ENCODE measurements at regions not wholly inside any gene's neighbourhood (a gene's known extent, or its start where the extent isn't known, plus 50 kb on each side); places are given as distances from the start of the nearest gene placed in this dataset.

GRCh38 chr2:237227190-237227589 lies 141.5 kb downstream of the COPS8 start:
- TF ChIP-seq, protein P1, sequence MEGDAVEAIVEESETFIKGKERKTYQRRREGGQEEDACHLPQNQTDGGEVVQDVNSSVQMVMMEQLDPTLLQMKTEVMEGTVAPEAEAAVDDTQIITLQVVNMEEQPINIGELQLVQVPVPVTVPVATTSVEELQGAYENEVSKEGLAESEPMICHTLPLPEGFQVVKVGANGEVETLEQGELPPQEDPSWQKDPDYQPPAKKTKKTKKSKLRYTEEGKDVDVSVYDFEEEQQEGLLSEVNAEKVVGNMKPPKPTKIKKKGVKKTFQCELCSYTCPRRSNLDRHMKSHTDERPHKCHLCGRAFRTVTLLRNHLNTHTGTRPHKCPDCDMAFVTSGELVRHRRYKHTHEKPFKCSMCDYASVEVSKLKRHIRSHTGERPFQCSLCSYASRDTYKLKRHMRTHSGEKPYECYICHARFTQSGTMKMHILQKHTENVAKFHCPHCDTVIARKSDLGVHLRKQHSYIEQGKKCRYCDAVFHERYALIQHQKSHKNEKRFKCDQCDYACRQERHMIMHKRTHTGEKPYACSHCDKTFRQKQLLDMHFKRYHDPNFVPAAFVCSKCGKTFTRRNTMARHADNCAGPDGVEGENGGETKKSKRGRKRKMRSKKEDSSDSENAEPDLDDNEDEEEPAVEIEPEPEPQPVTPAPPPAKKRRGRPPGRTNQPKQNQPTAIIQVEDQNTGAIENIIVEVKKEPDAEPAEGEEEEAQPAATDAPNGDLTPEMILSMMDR (conservative IDR thresholded peaks at IDR 0.05) = no peak
- CTCF ChIA-PET = no interaction called here
- H3K36me3 ChIP-seq (ENCODE audit: low read depth) = no peaks in the 10 kb centered on the region

DNA sequence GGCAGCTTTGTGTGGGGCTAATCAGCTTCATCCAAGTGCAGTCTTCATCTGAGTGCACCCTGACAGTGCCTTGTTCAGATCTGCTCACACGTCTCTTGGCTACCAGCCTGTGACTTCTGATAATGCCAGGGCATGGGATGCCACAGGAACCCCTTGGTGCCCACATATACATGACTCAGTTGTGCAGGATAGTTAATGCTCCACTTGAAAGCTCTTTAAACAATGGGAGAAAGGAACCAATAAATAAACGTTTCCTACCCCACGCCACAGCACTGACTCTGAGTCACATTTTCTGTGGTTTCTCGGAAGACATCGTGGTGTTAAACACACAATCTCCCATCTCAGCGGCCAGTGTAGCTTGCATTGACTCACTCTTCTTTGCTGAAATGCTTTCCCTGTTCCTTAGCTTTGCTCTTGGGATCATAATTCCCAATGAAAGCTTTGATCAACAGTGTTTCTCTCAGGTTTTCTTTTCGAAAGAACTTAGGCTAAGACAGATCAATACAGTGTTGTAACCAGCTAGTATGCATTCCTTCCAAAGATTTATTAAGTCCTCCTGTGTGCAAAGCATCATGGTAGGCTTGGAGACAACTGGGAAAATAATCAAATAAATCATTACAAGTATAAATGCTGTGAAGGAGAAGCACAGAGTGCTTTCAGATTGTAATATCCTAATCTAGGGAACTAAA lies 142.0 kb downstream of the COPS8 start:
- Histone ChIP-seq H2AFZ (no peak overlapping the region; the same call in 1 of the 2 replicates), H3K9me2 (ENCODE audit: insufficient read depth) (no peaks in the 10 kb centered on the region), H3K79me2 (ENCODE audit: low read depth) (no peaks in the 10 kb centered on the region), H4K20me1 (ENCODE audit: insufficient read depth) (no peaks in the 10 kb centered on the region), H3K4me2 (peak overlapping the region; percentile 32), H3K9me3 (ENCODE audit: insufficient read depth, low read depth) (no peaks in the 10 kb centered on the region), H3K4me1 (replicated peaks; ENCODE audit: insufficient read depth) (peaks cover 31% of the 10 kb centered on the region), H3K4me3 (no peak overlapping the region), H3K27me3 (ENCODE audit: insufficient read depth, low read depth) (no peaks in the 10 kb centered on the region), H3K36me3 (ENCODE audit: low read depth) (no peaks in the 10 kb centered on the region), H3F3A (ENCODE audit: insufficient read depth, low read depth) (peaks cover 16% of the 10 kb centered on the region; the same call in 1 of the 2 replicates), H3K27ac (no peak overlapping the region)
- intact Hi-C loops (cut with micrococcal nuclease; ENCODE audit: unreplicated experiment) = loop anchor here (2.0 kb wide), 1 partner anchor 25 kb away; no protein-coding TSS in a partner anchor
- no TSS peak for BruUV-seq (replicated peaks)
- DNase-seq = peak; percentile 46 to 71
- POLR2A ChIA-PET (ENCODE audit: unreplicated experiment) = interaction anchor here (0.6 kb wide), 1 partner anchor 229 kb away, joined by 6 read pairs; no protein-coding TSS in a partner anchor
- CTCF ChIA-PET = no interaction called here
- TF ChIP-seq EZH2 (IDR thresholded peaks at IDR 0.05; ENCODE audit: low read depth) = no peak
- TF ChIP-seq, protein P1 (conservative IDR thresholded peaks at IDR 0.05) = no peak

More at GRCh38 chr2:237227190-237227589, 141.5 kb downstream of the COPS8 start:
- no peak overlapping the region for H3K4me3 ChIP-seq
- H3K79me2 ChIP-seq (ENCODE audit: low read depth) = no peaks in the 10 kb centered on the region
- H3K27ac ChIP-seq = no peak overlapping the region
- intact Hi-C loops (cut with micrococcal nuclease; ENCODE audit: unreplicated experiment) = loop anchor here (2.0 kb wide), 1 partner anchor 24 kb away; no protein-coding TSS in a partner anchor
- peaks cover 31% of the 10 kb centered on the region for H3K4me1 ChIP-seq (replicated peaks; ENCODE audit: insufficient read depth)
- H3F3A ChIP-seq (ENCODE audit: insufficient read depth, low read depth) = peaks cover 16% of the 10 kb centered on the region; the same call in 1 of the 2 replicates
- no peak overlapping the region for H2AFZ ChIP-seq
- POLR2A ChIA-PET (ENCODE audit: unreplicated experiment) = interaction anchor here (0.6 kb wide), 1 partner anchor 229 kb away, joined by 6 read pairs; no protein-coding TSS in a partner anchor
- DNase-seq = no peak
- no TSS peak for BruUV-seq (replicated peaks)
- H3K4me2 ChIP-seq = peak overlapping the region; percentile 32
- no peaks in the 10 kb centered on the region for H4K20me1 ChIP-seq (ENCODE audit: insufficient read depth)
- no peaks in the 10 kb centered on the region for H3K27me3 ChIP-seq (ENCODE audit: insufficient read depth, low read depth)
- no peaks in the 10 kb centered on the region for H3K9me2 ChIP-seq (ENCODE audit: insufficient read depth)
- H3K9me3 ChIP-seq (ENCODE audit: insufficient read depth, low read depth) = no peaks in the 10 kb centered on the region

- POLR2A ChIA-PET (ENCODE audit: unreplicated experiment) = no interaction called here
- Histone ChIP-seq H4K20me1 (ENCODE audit: insufficient read depth) (no peaks in the 10 kb centered on the region), H3K4me1 (replicated peaks; ENCODE audit: insufficient read depth) (peaks cover 27% of the 10 kb centered on the region), H3K9me3 (ENCODE audit: insufficient read depth, low read depth) (no peaks in the 10 kb centered on the region), H3K27ac (no peak overlapping the region), H3K36me3 (ENCODE audit: low read depth) (no peaks in the 10 kb centered on the region), H3K4me3 (no peak overlapping the region), H3K79me2 (ENCODE audit: low read depth) (no peaks in the 10 kb centered on the region), H3K27me3 (ENCODE audit: insufficient read depth, low read depth) (no peaks in the 10 kb centered on the region), H3F3A (ENCODE audit: insufficient read depth, low read depth) (peaks cover 13% of the 10 kb centered on the region; the same call in 1 of the 2 replicates), H2AFZ (no peak overlapping the region), H3K9me2 (ENCODE audit: insufficient read depth) (no peaks in the 10 kb centered on the region), H3K4me2 (peak overlapping the region; percentile 32)
- TF ChIP-seq EZH2 (IDR thresholded peaks at IDR 0.05; ENCODE audit: low read depth) = no peak
- TF ChIP-seq, protein P1 (conservative IDR thresholded peaks at IDR 0.05) = no peak
- CTCF ChIA-PET = no interaction called here
- intact Hi-C loops (cut with micrococcal nuclease; ENCODE audit: unreplicated experiment) = no loop called here
- BruUV-seq (replicated peaks) = no TSS peak
- no peak for DNase-seq
Measured at GRCh38 chr2:237228281-237228625, 142.6 kb downstream of the COPS8 start.
